GM19468 (cell line): ENCODE measurements at regions not wholly inside any gene's neighbourhood (a gene's known extent, or its start where the extent isn't known, plus 50 kb on each side); places are given as distances from the start of the nearest gene placed in this dataset.

Experiments
- ATAC-seq: cut with Tn5 transposase; IDR thresholded peaks from one replicate; pipeline ENCODE4 v1.9.1; 2021; ENCODE audit warnings: mild to moderate bottlenecking, moderate library complexity, moderate number of reproducible peaks; ENCODE audit not compliant: unreplicated experiment; ENCODE audit errors: extremely low read depth

GRCh38 chr5:88490874-88491273 lies 222.2 kb upstream of the TMEM161B start:
- no peak for ATAC-seq

DNA sequence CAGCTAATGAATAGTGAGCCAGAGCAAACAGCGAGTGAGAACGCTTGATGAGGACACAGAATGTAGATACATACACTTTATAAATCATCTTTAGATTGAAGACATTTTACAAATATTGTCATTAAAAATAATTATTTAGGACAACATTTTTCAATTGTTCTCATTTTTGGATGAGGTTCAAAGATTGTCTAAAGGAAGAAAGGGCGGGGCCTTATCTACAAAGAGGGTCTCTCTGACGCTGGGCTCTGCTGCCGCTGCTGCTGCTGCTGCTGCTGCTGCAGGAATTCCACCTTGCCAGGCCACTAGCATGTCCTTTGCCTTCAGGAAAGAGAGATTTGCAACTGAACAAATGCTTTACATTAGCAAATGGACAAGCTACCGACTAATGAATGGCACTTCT lies 220.7 kb upstream of the TMEM161B start:
- no peak for ATAC-seq

GRCh38 chr5:88488561-88488960 lies 219.9 kb upstream of the TMEM161B start:
- no peak for ATAC-seq

GRCh38 chr5:88488130-88488529 lies 219.5 kb upstream of the TMEM161B start:
- no peak for ATAC-seq

- ATAC-seq: no peak
Measured at GRCh38 chr5:88487066-88487465, 218.4 kb upstream of the TMEM161B start.

DNA sequence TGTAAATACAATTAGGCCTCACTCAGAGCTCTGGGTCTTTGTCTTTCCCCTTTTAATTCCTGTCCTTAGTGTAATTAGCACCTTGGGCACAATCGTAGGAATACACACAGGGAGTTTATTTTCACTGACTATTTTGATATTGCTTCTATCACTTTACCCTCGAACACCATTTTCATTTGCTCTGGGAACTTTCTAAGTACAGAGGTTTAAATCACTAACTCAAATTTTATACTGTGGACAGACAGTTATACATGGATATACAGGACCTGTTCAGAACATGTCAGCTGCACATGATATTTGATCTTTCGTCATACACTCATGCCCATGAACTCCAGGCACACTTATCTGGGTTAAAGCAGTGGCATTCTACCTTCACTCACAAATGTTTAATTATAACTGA lies 217.8 kb upstream of the TMEM161B start:
- no peak for ATAC-seq

GRCh38 chr5:88485531-88485930 lies 216.9 kb upstream of the TMEM161B start:
- ATAC-seq: no peak

DNA sequence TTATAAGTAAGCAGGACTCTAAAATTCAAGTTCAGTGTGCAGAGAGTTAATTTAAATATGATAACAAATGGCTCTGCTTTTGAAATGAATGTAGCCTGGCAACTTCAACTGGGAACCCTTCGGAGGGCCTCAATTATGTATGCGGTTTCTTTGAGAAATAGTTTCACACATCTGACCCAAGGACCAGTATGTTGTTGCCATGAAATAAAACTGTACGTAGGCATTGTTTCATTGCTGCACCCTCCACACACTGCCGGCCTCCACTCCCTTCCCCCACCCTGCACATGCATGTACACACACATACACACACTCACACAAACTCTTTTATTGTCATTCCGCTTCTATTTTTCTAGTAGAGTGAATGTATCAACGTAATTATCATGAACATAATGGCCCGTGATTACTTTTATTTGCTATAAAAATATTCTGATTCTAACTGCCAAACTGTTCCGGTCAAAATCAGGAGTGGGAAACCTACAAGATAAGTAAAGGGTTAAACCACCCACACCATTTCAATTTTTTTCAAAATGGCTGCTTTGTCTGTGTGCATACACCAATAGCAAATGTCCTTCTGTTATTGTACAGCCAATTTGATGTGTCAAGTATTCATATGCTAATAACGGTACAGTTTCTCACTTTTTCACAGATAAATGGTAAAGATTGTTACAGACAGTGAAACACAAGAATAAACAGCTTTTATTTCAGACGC lies 215.5 kb upstream of the TMEM161B start:
- no peak for ATAC-seq

DNA sequence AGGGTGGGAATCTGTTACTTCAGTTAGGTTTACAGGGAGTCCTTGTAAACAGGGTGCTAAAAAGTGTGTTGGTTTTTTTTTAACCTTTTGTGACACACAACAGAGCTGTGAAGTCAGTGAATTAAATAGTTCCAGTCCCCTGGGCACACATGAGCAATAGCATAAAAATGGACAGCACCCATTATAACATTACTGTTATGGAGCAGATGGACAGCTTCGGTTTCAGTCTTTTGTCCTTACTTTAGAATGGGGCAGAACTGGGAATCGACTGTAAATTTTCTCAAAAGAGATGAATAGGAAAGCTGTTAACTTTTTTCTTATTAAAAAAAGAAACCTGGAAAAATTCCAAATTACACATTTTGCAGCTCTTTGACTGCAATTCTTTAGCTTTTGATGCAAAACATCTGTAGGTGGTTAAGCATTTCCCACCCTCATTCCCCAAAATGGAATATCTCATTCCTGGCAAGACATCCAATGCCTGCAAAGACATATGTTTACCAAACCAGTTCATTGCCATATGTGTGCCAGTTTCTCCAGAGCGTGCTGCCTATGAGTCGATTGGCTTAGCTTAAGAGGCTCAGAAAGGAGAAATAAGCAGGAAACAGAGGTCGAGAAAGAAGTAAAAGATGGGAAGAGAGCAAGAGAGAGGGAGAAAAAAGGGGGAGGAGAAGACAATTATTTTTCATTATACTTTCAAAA lies 212.3 kb upstream of the TMEM161B start:
- no peak for ATAC-seq

- no peak for ATAC-seq
Measured at GRCh38 chr5:88480245-88480644, 211.6 kb upstream of the TMEM161B start.

DNA sequence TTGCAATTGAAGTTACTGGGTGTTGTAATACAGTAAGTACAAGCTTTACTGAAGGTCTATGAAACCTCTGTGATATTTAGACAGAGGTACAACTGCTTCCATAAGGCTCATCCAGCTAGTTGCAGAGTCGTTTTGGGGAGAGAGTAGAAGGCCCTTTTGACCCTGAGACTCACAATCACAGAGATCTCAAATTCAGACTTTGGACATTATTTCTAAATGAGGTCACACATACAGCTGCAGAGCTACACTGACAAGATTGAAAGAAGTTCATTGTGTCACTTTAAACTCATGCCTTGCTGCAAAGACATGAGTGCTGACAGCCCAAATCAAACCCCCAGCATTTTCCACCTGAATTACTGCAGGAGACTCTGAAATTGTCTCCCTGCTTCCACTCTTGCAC lies 205.9 kb upstream of the TMEM161B start:
- no peak for ATAC-seq

- ATAC-seq: no peak
Measured at GRCh38 chr5:88470745-88471144, 202.1 kb upstream of the TMEM161B start.

DNA sequence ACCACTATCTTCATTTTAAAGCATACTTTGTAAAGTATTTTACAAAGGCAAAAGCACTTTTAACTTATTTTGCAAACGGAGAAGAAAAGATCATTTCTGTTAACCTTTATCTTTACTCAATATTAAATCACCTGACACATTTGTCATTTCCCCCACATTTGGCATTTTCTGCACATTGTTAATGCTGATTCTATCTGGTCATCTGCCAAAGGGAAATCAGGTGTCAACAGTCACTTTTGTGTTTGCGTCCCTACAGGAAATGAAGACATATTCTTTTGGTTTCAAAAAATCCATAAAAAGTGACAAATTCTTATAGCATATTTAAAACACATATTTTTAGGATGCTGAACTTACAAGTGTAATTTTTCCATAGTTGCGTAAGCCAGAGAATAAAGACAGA lies 191.3 kb upstream of the TMEM161B start:
- no peak for ATAC-seq

DNA sequence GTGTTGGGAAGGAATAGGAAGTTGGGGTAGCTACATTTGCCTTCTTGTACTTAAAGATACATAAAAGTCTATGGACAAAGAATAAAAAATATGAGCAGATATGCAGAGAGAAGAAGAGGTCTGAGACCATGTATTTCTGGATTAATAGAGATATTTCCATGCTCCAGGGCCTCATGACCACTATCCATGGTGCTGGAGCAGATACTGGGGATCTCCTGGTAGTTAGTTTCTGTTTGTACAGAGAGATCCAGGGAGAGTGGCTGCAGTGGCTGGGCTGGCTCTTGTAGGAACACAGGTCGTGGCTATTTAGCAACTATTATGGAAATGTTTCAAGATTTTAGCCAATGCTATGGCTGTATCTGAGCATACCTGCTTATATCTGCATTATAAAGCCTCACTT lies 184.2 kb upstream of the TMEM161B start:
- no peak for ATAC-seq

GRCh38 chr5:88450239-88450638 lies 181.6 kb upstream of the TMEM161B start:
- no peak for ATAC-seq

- ATAC-seq: no peak
Measured at GRCh38 chr5:88438006-88438405, 169.4 kb upstream of the TMEM161B start.

GRCh38 chr5:88436290-88436689 lies 167.6 kb upstream of the TMEM161B start:
- ATAC-seq: no peak

DNA sequence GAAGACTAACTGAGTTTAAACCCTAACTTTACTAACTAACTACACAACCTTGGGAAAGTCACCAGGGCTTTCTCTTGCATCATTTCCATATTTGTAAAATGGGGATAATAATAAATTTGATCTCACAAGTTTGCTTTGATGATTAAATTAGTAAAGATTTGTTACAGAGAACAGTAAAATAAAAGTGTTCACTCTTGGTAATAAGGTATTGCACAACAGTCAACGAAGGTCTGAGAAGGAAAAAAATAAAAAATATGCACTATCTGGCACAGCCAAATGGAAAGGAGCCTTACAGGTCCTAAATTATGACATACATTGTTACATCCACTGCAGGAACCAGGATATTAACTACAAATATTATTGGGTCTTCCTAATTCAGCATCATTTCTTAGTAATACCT lies 160.0 kb upstream of the TMEM161B start:
- no peak for ATAC-seq

- ATAC-seq: no peak
Measured at GRCh38 chr5:88426441-88426840, 157.8 kb upstream of the TMEM161B start.

DNA sequence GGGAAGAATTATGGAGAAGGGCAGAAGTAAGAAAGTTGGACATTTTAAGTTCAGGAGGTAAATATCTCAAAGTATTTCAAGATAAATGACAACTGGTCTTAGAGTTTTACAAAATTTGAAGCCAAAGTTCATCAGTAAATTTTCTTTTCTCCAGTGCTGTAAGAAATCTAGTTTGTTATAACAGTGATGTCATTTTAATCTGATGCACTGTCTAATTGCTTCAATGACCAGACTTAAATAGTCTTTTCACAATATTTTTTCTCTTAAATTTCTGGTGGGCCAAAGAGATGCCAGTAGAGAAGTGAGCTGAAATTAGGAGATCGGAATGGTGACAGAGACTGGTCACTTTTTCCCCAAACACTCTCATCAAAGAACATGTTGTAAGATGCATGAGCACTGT lies 156.5 kb upstream of the TMEM161B start:
- ATAC-seq: no peak

DNA sequence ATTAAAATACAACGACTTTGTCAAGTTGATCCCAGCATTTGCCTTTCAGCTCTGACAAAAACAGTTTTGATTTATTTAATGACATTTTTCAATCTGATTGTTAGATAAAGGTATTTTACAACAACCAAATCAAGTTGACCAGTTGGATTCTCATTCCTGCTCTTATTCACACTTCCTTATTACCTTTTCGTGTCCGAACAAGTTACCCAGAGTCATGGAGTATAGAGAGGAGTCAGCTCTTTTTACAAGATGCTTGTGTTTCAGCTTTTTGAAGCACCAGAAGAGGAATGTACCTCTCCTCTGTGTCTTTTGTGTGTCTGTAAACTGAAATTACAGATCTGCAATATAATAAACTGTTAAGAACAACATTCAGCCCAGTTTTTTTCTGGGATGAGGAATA lies 151.3 kb upstream of the TMEM161B start:
- no peak for ATAC-seq

- ATAC-seq: no peak
Measured at GRCh38 chr5:88407341-88407740, 138.7 kb upstream of the TMEM161B start.
